ENCODE measurements at regions not wholly inside any gene's neighbourhood (a gene's known extent, or its start where the extent isn't known, plus 50 kb on each side); places are given as distances from the start of the nearest gene placed in this dataset.

DNA sequence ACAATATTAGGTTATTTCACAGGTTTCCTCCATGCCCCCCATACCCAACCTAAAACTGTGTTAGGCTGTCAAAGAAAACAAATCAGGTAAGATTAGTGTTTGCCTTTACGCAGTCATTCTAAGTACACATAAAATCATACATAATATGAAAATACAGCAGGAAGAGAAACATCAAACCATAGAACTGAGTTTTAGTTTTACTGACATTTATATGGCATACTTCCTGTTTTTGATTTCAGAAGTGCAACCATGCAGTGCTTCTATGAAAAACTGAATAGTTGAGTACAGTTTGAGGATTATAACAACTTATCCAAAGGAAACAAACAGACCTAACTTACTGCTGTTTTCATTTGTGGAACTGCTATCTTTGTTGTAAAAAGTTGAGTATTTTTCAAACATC, 91.3 kb downstream of the KCNRG start:
- Histone ChIP-seq H3K27ac (ENCODE audit: low read depth, low read length) (no peak overlapping the region), H3K36me3 (ENCODE audit: insufficient read depth, low read length) (no peaks in the 10 kb centered on the region), H3K27me3 (ENCODE audit: control insufficient read depth in 1 of 2, insufficient read depth in 2 of 2, low read length in 2 of 2) (no peaks in the 10 kb centered on the region), H3K9me3 (ENCODE audit: low read length) (no peaks in the 10 kb centered on the region), H3K4me1 (ENCODE audit: insufficient read depth, low read length) (no peaks in the 10 kb centered on the region), H3K4me3 (ENCODE audit: low read depth in 1 of 2, low read length in 2 of 2) (no peak overlapping the region), H3K9ac (ENCODE audit: low read length) (no peak overlapping the region)

DNA sequence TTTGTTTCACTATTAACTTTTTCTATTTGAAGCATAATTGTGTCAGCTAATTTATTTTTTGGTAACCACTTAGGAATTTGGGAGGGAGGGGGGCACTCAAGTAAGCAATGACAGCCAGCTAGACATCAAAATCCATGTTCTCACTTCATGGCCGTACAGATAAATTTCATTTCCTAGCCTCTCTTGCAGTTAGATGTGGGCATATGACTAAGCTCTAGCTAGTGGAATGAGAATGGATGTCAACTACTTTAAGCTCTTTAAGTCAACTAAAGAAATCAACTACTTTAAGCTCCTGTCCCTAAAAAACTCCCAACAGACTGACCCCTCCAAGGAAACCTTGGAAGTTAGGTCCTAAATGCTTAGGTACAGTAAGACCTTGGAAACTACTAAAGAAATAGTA, 92.0 kb downstream of the KCNRG start:
- Histone ChIP-seq H3K9ac (ENCODE audit: low read length) (no peak overlapping the region), H3K27me3 (ENCODE audit: control insufficient read depth in 1 of 2, insufficient read depth in 2 of 2, low read length in 2 of 2) (no peaks in the 10 kb centered on the region), H3K9me3 (ENCODE audit: low read length) (no peaks in the 10 kb centered on the region), H3K27ac (ENCODE audit: low read depth, low read length) (no peak overlapping the region), H3K4me1 (ENCODE audit: insufficient read depth, low read length) (no peaks in the 10 kb centered on the region), H3K36me3 (ENCODE audit: insufficient read depth, low read length) (no peaks in the 10 kb centered on the region), H3K4me3 (ENCODE audit: low read depth in 1 of 2, low read length in 2 of 2) (no peak overlapping the region)

DNA sequence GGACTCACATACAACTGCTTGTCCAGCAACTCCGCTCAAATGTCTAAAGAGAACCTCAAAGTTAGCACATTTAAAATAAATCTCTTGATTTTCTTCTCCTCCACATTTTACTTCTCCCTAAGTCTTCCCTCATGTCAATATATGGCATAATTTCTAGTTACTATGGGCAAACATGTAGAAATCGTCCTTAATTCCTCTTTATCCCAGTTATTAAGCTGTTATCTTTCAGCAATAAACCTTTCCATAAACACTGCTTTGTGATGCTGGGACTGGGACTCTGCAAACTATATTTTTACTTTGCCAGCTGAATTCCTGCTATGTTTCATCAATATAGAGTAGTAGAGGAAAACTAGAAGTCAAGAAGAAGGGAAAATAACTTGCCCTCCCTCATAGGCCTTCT, 99.7 kb downstream of the KCNRG start:
- H3K9ac ChIP-seq (ENCODE audit: low read length), result no peak overlapping the region
- no peaks in the 10 kb centered on the region for H3K9me3 ChIP-seq (ENCODE audit: low read length)
- H3K4me1 ChIP-seq (ENCODE audit: insufficient read depth, low read length), result peaks cover 8% of the 10 kb centered on the region
- no peaks in the 10 kb centered on the region for H3K27me3 ChIP-seq (ENCODE audit: control insufficient read depth in 1 of 2, insufficient read depth in 2 of 2, low read length in 2 of 2)
- no peaks in the 10 kb centered on the region for H3K36me3 ChIP-seq (ENCODE audit: insufficient read depth, low read length)
- no peak overlapping the region for H3K4me3 ChIP-seq (ENCODE audit: low read depth in 1 of 2, low read length in 2 of 2)
- no peak overlapping the region for H3K27ac ChIP-seq (ENCODE audit: low read depth, low read length)

DNA sequence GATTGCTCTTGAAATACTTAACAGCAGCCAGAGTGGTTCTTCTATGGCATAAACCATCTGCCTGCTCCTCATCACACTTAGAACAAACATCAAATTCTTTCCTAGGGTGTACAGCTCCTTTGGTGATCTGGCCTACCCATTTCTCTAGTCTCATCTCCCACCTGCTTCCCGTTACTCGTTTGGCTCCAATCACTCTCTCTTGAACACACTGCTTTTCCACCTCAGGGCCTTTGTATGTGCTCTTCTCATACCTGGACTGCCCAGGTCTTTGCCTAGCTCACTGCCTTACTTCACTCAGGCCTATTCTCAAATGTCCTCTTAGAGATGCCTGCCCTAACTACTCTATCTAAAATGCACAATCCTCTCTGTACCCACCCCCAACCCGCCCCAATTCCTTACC, 100.5 kb downstream of the KCNRG start:
- Histone ChIP-seq H3K4me3 (ENCODE audit: low read depth in 1 of 2, low read length in 2 of 2) (no peak overlapping the region), H3K36me3 (ENCODE audit: insufficient read depth, low read length) (no peaks in the 10 kb centered on the region), H3K9me3 (ENCODE audit: low read length) (no peaks in the 10 kb centered on the region), H3K9ac (ENCODE audit: low read length) (no peak overlapping the region), H3K27me3 (ENCODE audit: control insufficient read depth in 1 of 2, insufficient read depth in 2 of 2, low read length in 2 of 2) (no peaks in the 10 kb centered on the region), H3K4me1 (ENCODE audit: insufficient read depth, low read length) (peaks cover 8% of the 10 kb centered on the region), H3K27ac (ENCODE audit: low read depth, low read length) (no peak overlapping the region)

DNA sequence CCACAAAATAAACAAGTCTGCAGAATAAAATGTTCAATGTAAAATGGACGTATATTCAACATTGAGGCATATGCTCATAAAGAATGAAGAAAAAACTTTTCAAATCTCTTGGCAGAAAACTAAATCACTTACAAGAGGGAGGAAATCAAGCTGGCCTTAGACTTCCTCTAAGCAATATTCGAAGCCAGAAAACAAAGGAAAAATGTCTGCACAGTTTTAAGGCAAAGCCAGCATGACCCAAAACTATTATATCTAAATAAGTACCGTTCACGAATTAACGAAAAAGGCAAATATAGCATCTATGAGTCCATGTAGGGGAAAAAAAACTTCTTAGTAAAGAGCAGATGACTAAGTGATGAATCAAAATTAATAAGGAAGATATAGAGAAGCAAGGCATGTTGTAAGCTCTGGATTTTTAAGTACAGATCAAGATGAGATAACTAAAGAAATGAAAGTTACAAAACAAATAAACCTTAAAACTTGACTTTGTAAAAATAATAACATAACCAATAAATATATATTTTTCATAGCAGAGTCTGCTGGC, 101.3 kb downstream of the KCNRG start:
- no peak overlapping the region for H3K27ac ChIP-seq (ENCODE audit: low read depth, low read length)
- no peaks in the 10 kb centered on the region for H3K36me3 ChIP-seq (ENCODE audit: insufficient read depth, low read length)
- H3K9me3 ChIP-seq (ENCODE audit: low read length), result no peaks in the 10 kb centered on the region
- peaks cover 9% of the 10 kb centered on the region for H3K4me1 ChIP-seq (ENCODE audit: insufficient read depth, low read length)
- no peak overlapping the region for H3K4me3 ChIP-seq (ENCODE audit: low read depth in 1 of 2, low read length in 2 of 2)
- no peak overlapping the region for H3K9ac ChIP-seq (ENCODE audit: low read length)
- no peaks in the 10 kb centered on the region for H3K27me3 ChIP-seq (ENCODE audit: control insufficient read depth in 1 of 2, insufficient read depth in 2 of 2, low read length in 2 of 2)

DNA sequence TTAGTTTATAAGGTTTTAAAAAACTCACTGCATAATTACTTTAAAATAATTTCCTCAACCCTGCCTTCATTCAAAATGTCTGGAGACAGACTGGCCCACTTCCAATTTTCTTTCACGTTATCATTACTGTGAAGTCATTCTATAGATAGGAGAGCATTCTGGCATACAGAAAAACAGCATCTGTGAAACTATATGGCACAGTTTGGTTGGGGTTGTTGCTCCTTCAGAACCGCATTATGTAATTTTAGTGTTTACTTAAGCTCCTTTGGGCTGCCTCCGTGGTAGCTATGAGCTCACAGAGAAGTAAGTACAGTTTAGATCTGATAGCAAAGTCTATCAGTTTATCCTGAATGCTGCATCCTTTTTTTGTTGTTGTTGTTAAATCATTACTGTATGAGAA, 104.3 kb downstream of the KCNRG start:
- Histone ChIP-seq H3K27ac (ENCODE audit: low read depth, low read length) (no peak overlapping the region), H3K4me1 (ENCODE audit: insufficient read depth, low read length) (peaks cover 25% of the 10 kb centered on the region), H3K36me3 (ENCODE audit: insufficient read depth, low read length) (no peaks in the 10 kb centered on the region)

DNA sequence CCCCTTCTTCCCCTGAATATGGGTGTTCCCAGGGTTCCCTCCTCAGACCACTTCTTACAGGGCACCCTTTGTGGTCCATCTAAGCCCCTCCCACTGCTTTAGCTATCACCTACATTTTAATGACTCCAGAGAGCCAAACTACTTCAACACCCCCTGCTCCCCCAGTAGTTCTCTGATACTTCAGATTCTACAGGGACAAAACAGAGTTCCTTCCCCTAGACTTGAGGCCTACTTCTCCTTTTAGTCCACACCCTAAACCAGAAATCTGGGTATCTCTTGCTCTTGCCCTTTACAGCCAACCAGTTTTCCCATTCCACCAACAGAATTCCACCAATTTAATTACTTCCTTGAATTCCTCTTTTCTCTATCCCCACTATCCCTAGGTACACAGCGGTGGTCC, 107.2 kb downstream of the KCNRG start:
- Histone ChIP-seq H3K36me3 (ENCODE audit: insufficient read depth, low read length) (no peaks in the 10 kb centered on the region), H3K4me3 (ENCODE audit: low read depth in 1 of 2, low read length in 2 of 2) (no peak overlapping the region), H3K9ac (ENCODE audit: low read length) (no peak overlapping the region), H3K27me3 (ENCODE audit: control insufficient read depth in 1 of 2, insufficient read depth in 2 of 2, low read length in 2 of 2) (peaks cover 10% of the 10 kb centered on the region in 2 donors), H3K9me3 (ENCODE audit: low read length) (no peaks in the 10 kb centered on the region), H3K4me1 (ENCODE audit: insufficient read depth, low read length) (peaks cover 29% of the 10 kb centered on the region), H3K27ac (ENCODE audit: low read depth, low read length) (peak overlapping the region; percentile 30)

More for the DNA sequence above, 104.3 kb downstream of the KCNRG start:
- Histone ChIP-seq H3K9ac (ENCODE audit: low read length) (no peak overlapping the region), H3K4me3 (ENCODE audit: low read depth in 1 of 2, low read length in 2 of 2) (no peak overlapping the region), H3K27me3 (ENCODE audit: control insufficient read depth in 1 of 2, insufficient read depth in 2 of 2, low read length in 2 of 2) (no peaks in the 10 kb centered on the region), H3K9me3 (ENCODE audit: low read length) (no peaks in the 10 kb centered on the region)

DNA sequence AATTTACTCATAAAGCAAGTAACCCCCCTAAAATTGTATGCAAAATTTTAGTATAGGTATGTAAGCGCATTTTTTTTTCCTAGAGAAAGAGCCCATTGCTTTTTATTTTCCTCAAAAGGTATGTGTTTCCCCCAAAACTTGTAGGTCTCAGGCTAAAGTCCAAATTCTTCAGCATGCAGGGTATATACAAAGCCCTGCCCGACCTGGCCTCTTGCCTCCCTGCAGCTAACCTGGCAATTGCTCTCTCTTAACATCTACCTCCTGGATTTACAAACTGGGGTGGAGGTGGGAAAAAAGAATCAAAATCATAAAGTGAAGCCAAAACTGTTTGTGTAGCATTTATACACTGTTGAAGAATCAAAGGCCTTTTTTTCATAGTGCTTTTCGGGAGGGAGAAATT, 107.8 kb downstream of the KCNRG start:
- Histone ChIP-seq H3K4me3 (ENCODE audit: low read depth in 1 of 2, low read length in 2 of 2) (peak overlapping the region in 1 of 2 donors; percentile 73), H3K9ac (ENCODE audit: low read length) (peak overlapping the region; percentile 66)

DNA sequence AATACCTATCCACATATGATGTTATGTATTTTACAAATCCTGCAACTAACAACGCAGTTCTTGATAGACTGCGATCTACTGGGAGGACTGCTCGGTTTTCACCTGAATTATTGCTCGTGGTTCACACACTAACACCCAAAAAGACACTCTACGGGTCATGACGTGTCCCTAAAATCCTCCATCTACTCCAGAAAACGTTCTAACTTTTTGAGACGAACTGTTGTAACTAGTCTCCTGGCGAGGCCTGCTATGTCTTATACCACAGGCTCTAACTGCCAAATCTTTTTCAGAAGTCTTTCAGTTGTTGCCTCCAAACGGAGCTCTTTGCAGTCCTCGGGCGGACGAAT, 108.2 kb downstream of the KCNRG start:
- Histone ChIP-seq H3K4me3 (ENCODE audit: low read depth in 1 of 2, low read length in 2 of 2) (peak overlapping the region; percentile 73 to 86), H3K9ac (ENCODE audit: low read length) (peak overlapping the region; percentile 66), H3K36me3 (ENCODE audit: insufficient read depth, low read length) (no peaks in the 10 kb centered on the region), H3K9me3 (ENCODE audit: low read length) (peaks cover 3% of the 10 kb centered on the region), H3K27me3 (ENCODE audit: control insufficient read depth in 1 of 2, insufficient read depth in 2 of 2, low read length in 2 of 2) (peaks cover 20 to 21% of the 10 kb centered on the region in 2 donors), H3K27ac (ENCODE audit: low read depth, low read length) (peak overlapping the region; percentile 91), H3K4me1 (ENCODE audit: insufficient read depth, low read length) (peaks cover 33% of the 10 kb centered on the region)

More for the DNA sequence above, 107.8 kb downstream of the KCNRG start:
- H3K27me3 ChIP-seq (ENCODE audit: control insufficient read depth in 1 of 2, insufficient read depth in 2 of 2, low read length in 2 of 2), result peaks cover 15 to 16% of the 10 kb centered on the region in 2 donors
- no peaks in the 10 kb centered on the region for H3K36me3 ChIP-seq (ENCODE audit: insufficient read depth, low read length)
- peaks cover 33% of the 10 kb centered on the region for H3K4me1 ChIP-seq (ENCODE audit: insufficient read depth, low read length)
- peak overlapping the region; percentile 91 for H3K27ac ChIP-seq (ENCODE audit: low read depth, low read length)
- H3K9me3 ChIP-seq (ENCODE audit: low read length), result no peaks in the 10 kb centered on the region

DNA sequence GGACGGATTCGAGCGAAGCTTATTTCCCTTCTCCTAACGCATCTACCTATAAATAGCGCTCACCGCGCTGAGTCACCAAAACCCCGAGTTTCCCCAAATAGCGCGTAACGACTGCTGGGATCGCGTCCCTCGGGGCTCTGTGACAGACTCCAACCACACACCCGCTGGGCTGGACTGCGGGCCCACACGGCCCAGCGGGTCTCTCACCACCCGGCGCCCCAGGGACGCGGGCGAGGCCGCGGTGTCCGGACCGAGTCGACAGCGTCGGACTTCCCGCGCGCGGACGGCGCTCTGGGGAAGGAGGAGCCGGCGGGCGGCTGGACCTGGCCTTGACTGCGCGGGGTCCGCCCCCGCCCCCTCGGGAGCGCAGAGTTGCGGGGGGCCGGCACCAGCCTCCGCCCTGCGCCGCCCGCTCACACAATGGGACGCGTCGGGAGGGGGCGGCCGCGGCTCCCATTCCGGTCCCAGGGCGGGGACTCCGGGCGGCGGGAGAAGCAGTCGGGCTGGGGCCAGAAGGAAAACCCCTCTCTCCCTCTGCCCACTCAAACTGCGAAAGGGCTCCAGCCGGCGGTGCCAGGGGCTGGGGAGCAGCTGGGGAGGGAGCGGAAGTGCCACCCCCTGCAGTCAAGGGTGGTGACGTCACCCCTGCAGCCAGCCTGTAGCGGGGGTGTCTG, 108.8 kb downstream of the KCNRG start:
- Histone ChIP-seq H3K27ac (ENCODE audit: low read depth, low read length) (peak overlapping the region; percentile 91), H3K9me3 (ENCODE audit: low read length) (peaks cover 8% of the 10 kb centered on the region), H3K27me3 (ENCODE audit: control insufficient read depth in 1 of 2, insufficient read depth in 2 of 2, low read length in 2 of 2) (peaks cover 25 to 26% of the 10 kb centered on the region in 2 donors), H3K9ac (ENCODE audit: low read length) (peak overlapping the region; percentile 66), H3K36me3 (ENCODE audit: insufficient read depth, low read length) (no peaks in the 10 kb centered on the region), H3K4me3 (ENCODE audit: low read depth in 1 of 2, low read length in 2 of 2) (peak overlapping the region; percentile 73 to 86), H3K4me1 (ENCODE audit: insufficient read depth, low read length) (peaks cover 34% of the 10 kb centered on the region)

DNA sequence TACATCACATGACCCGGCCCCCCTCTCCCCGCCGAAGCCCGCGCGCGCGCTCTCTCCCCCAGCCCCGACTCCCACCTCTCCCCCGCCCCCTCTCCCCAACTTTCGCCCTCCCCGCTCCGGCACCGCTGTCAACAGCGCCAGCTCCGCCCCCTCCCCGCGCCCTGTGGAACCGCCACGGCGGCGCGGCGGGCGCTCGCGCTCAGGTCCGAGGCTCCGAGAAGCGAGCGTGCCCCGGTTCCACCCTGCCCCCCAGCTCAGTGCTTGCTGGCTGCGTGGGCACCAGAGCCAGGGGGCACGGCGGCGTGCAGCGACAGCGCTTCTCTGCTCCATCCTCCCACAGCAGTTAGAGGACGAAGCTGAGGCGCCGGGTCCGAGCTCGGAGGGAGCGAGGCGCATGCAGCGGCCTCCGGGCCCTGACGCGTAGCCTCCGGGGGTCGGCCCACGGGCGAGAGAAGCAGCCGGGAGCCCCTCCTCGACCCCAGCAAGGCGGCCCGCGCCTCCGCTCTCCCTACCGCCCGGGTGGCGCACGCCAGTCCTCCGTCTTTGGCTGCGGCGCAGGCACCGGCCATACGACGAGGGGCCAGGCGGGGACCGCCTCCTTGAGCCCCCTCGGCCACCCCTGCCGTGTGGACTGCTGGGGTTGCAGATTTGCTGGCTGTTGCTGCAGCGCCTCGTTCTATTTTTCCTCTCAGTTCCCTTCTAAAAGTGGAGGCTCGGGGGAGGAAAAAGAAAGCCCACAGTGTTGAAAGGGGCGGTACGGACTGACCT, 109.5 kb downstream of the KCNRG start:
- no peaks in the 10 kb centered on the region for H3K36me3 ChIP-seq (ENCODE audit: insufficient read depth, low read length)
- H3K9me3 ChIP-seq (ENCODE audit: low read length), result peaks cover 9% of the 10 kb centered on the region
- peak overlapping the region; percentile 73 for H3K9ac ChIP-seq (ENCODE audit: low read length)
- H3K4me1 ChIP-seq (ENCODE audit: insufficient read depth, low read length), result peaks cover 41% of the 10 kb centered on the region
- H3K27me3 ChIP-seq (ENCODE audit: control insufficient read depth in 1 of 2, insufficient read depth in 2 of 2, low read length in 2 of 2), result peaks cover 32 to 33% of the 10 kb centered on the region in 2 donors
- peak overlapping the region; percentile 86 to 92 for H3K4me3 ChIP-seq (ENCODE audit: low read depth in 1 of 2, low read length in 2 of 2)
- peak overlapping the region; percentile 99 for H3K27ac ChIP-seq (ENCODE audit: low read depth, low read length)

All from muscle layer of colon (tissue), 2 donors.